NCI-H1694 (cell line): ENCODE measurements at regions not wholly inside any gene's neighbourhood (a gene's known extent, or its start where the extent isn't known, plus 50 kb on each side); places are given as distances from the start of the nearest gene placed in this dataset.

Experiments used
- DNase-seq: peaks from one replicate; lab custom pipeline; 2025; lab: John Stamatoyannopoulos, UW

DNA sequence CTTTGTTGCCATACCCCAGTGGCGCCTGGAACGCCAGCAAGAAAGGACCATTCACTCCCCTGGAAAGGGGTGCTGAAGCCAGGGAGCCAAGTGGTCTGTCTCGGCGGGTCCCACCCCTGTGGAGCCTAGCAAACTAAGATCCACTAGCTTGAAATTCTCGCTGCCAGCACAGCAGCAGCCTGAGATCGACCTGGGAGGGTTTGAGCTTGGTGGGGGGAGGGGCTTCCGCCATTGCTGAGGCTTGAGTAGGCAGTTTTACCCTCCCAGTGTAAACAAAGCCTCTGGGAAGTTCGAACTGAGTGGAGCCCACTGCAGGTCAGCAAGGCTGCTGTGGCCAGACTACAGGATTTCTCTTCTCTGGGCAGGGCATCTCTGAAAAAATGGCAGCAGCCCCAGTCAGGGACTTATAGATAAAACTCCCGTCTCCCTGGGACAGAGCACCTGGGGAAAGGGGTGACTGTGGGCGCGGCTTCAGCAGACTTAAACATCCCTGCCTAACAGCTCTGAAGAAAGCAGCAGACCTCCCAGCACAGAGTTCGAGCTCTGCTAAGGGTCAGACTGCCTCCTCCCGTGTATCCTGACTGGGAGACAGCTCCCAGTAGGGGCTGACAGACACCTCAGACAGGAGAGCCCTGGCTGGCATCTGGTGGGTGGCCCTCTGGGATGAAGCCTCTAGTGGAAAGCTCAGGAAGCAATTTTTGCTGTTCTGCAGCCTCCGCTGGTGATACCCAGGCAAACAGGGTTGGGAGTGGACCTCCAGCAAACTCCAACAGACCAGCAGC, 281.1 kb upstream of the SP4 start:
- DNase-seq = no peak

DNA sequence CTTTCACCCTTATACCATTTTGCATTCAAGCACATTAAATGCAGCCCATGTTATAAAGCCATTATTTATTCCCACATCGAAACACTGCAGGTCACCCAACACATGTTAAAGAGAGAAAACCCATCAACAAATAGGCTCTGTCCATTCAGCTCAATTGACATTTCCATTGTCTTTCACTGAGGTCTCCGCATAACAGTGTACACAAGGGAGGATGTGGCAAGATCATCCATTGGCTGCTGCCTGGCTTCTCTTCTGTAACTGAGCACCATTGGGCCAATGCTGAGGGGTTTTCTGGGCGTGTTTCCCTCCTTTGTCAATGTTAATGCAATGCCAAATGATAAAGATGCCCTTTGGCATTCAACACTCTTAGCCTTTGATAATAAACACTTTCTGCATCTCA, 278.1 kb upstream of the SP4 start:
- no peak for DNase-seq

DNA sequence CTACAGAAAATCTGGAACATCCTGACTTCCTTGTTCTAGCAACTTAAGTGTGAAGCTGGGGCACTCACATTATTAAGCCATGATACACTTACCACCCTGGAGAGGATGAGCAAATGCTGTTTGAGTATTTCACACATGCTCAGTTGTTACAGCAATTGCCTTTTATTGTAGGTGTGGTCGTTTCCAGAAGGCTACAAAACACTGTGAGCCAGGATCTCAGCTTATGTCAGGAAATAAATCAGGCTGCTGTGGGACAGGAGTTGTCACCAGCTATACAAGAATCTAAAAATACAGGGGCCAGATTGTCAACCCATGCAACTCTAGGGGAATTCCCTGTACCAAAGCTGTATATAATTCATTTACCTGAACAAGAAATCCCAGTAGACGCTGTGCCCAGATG, 273.3 kb upstream of the SP4 start:
- DNase-seq = no peak

DNA sequence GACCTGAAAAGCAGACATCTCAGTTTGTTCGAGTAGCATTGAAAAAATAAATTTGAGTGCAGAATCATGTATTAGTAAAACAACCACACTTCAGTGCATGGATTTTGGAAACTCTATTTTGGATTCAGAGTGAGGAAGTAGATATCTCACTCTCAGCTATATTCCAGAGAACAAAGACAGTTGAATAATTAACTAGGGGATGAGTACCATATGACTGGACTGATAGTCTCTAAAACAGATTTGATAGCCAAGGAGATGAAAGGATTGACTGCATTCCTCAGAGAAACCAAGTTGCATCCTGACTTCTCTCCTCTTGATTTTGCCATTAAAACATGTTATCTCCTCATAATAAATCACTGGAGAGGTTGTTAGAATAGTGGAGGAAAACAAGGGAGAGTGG, 268.4 kb upstream of the SP4 start:
- no peak for DNase-seq

DNA sequence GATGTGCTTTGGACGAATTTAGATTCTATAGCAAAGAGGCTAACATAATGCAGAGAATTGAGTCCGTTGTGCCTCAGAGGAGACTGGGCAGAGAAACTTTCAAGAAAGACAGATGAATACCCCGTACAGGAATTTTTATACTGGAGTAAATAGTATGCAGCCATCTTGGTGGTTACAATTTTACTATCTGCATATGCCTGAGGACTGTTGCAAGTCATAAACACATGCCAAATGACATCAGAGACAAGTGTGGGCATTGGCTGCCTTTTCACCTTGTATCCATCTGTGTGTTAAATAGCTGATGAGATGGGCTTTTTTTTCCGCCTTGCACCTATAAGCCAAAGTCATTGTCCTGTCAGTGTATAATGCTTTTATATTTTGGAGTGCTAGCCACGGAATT, 267.5 kb upstream of the SP4 start:
- no peak for DNase-seq

DNA sequence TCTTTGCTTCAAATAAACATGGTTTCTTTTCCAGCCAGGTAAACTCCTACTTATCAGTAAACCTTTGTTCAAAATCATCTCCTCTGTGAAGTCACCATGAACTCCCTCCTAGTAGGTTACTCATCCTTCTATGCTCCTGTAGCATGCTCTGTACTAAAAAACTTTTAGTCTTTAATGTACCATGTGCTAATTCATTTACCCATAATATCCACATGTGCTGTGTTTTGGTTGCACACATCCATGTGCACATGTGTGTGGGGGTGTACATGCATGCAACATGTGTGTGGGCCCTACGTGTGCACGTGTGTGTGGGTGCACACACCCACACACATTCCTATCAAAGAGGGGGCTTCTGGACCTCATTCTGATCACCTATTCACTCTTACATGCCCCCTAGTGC, 259.9 kb upstream of the SP4 start:
- no peak for DNase-seq

DNA sequence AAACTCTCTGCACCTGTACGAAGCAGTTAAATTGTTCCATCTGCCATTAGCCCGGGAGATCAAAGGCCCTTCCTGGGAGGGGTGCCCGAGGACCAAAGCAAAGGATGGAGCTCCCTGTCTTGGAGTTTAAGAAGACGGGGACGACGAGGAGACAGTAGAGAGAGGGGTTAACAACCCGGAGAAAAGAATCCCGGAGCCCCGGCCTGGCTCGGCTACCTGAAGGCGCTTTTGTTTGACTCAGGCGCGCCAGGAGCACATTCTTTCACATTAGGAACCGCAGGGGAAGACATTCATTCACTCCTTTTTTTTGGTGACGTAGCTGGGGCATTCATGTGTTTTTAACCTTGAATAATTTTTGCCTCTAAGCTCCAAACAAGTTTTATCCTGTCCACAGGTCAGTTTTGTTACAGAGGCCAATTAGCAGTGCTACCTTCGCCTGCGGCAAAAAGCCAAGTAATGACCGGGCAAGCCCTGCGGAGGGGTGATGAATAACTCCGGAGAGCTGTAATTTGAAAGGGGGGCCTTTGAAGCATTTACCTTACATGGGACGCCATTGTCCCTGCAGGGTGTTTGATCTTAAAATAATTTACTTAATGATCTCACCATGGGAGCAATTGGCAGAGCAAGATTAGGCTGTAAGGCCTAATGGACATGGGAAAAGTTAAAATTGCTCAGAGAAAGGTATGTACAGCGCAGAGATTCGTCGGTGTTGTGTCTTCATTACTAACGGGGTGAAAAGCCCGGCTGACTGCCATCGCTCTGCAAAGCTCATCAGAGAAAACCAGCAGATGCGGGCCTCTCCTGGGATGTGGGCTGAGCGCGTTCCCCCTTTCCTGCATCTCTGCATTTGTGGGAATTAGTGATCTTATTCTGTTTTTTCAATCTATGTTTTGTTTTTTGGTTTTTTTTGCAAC, 258.0 kb upstream of the SP4 start:
- no peak for DNase-seq

DNA sequence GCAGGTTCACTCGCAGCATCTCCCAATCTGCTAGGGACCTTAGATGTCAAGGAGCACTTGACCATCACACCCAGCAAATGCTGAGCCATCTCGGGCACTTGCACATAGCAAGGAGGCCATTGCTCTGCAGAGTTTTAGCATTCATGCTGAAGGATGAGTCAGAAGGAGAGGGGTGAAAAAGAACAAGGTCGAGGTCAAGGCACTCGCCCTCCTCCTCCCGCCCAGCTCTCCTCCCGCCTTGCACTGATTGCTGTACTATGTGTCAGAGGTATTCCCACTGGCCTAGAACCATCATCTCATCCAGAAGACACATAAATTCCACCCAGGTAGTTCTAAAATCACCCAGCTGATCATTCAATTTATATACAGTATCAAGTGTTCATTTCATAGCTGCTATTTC, 255.1 kb upstream of the SP4 start:
- DNase-seq = no peak

DNA sequence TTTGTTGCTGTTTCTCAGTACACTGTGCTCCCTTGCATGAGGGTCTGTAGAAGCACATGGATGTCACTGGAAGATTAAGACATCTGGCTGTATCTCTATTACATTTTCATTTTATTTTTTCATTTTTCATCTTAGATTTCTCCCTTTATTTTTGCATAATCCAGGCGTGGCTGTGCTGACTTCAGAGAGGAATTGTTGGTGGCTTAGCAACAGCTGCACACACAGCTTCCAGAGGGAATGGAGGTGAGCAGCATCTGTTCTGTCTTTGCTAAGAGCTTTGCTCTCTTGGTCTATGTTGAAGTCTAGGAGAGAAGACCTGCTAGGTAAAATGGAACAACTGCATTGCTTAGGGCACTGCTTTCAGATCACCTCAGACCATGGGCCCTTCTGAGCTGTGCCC, 254.4 kb upstream of the SP4 start:
- no peak for DNase-seq

DNA sequence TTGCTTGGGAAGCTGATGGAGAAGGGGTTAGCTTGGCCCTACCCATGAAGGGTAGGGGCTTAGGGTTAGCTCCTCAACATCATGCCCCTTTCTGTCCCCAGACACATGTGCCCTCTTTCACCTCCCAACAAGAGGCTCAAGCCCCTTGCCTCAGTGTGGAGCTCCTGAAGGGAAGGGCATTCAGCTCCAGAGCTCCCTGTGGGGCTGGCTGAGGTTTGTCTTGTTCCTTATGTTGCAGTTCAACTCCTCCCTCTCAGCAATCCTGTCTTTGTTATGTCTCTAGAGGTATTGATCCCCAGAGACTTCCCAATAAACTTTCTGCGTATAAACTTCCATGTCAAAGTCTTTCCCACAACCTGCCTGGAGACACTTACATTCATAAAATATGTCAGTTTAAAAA, 252.2 kb upstream of the SP4 start:
- no peak for DNase-seq

DNA sequence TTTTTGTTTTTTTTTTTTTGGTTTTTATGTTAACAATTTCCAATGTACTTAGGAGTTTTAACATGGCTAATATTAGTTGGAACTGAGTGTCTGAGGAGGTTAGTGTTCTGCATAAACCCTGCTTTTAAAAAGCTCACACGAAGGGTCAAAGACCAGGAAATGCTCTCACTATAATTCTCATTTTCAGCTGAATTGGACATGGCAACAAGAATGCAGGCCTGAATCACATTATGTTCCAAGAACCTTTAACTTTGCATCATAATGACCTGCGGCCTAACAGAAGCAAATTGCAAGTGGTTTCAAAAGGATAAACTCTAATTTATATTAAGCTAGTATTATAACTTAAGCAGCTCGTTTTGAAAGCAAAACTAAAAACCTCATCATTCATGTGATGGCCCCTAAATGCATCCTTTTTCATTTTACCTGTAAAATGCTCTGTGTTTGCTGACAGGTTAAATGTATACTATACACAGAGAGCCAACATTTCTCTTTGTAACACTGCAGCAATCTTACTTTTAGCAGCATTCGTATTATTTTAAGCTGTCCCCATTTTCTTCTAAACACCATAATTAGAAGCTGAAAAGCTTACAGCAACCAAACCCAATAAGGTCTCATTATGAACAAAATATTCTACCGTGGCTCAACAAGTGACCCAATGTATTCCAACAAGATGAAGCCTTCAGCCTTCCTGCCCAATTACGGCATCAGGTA, 242.8 kb upstream of the SP4 start:
- no peak for DNase-seq

DNA sequence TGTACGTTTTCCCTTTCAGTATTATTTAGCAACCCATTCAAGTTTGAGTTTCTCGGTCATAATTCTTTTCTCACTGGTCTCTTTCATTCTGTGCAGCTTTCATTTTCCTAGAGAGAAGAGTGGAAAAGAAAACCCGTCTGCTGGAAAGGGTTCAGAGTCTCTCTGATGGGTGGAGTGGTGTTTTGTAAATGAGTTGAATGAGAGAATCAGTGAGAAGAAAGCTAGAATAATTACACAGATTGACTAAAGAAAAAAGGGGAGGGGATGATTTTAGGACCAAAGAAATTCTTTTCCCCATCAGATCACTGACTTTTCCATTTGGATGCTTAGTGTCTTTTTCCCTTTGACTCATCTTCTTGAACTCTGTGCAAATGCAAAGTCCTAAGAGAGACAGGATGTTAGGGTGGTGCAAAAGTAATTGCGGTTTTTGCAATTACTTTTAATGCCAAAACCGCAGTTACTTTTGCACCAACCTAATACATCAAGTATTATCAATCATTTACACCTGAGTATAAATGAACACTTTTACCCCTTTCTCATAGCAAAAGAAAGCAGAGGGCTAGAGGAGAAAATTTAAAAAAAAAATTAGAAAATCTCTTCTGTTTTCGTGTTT, 242.1 kb upstream of the SP4 start:
- DNase-seq = no peak

DNA sequence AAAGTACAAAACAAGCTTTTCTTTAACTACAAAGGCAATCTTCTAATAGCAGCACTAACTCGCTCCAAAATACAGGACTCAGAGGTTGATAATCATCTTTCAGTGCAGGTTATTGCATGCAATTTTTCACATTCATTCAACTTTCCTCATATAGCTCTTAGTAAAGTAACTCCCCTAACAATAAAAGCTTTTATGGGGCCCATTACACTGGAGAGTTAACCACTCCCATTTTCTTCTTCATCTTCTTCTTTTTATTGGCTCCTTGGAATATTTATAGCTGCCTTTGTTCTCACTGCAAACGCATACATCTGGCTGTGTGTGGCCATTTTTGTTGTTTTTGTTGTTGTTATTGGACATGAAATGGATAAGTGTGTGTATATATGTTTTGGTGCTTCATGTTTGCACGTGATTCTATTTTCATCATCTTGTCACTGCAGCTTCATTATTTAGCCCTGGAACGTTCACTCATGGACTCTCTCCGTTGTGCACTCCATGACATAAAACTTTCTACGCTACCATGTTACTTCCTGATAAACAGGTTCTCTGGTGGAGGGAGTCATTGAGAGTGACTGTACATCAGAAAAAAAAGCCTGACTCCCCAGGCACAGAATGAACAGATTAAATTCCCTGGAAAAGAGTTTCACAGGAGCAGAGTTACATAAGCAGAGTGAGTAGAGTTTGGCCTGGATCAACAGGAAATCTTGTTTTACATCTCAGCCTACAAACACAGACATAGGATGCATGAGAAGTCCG, 236.4 kb upstream of the SP4 start:
- no peak for DNase-seq

DNA sequence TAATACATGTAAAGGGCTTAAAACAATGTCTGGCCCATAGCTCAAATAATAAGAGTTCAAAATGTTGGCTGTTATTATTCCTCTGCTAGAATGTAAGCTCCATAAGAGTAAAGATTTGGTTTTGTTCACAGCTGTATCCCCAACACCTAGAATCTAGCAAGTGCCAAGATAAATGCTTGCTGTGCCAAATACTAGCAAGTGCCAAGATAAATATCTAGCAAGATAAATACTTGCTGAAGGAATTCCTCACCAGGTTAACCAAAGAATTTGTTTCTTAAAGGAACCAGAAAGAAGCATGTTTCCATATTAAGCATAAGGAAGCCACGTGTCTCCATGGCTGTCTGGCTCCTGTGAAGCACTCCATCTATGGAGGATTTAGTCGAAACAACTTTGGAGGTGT, 235.2 kb upstream of the SP4 start:
- no peak for DNase-seq

DNA sequence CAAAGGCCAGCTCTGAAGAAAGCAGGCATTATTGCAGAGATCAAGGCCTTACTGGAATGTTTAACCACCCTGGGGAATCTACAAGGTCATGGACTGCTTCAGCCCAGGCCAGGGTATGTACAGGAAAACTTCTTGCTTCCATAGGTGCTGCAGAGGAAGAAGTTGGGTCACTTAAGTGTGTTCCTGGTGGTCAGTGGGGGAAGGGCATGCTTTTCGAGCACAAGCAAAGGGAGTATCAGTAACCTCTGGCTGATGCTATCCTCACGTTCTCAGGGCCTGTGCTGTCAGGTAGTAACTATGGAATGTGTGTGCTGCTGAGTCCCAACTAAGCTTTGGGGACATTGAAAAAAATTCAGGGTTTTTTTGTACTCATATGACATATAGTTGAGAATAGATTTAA, 234.0 kb upstream of the SP4 start:
- no peak for DNase-seq

DNA sequence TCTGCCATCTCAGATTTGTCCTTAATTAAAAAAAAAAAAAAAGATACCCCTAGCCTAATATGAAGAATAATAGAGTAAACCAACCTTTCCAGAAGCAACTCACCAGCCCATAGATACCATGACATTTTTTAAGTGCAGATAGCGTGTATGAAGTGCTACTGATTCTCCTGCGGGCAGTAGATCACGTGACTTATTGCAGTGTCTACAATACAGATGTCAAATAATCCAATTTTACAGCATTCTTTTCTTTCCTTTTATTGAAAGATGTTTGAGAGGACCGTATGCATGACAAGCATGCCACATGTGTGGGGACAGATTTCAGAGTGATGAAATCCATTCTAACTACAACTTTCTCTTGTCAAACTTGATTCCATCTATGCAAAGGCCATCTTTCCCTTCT, 232.9 kb upstream of the SP4 start:
- no peak for DNase-seq

DNA sequence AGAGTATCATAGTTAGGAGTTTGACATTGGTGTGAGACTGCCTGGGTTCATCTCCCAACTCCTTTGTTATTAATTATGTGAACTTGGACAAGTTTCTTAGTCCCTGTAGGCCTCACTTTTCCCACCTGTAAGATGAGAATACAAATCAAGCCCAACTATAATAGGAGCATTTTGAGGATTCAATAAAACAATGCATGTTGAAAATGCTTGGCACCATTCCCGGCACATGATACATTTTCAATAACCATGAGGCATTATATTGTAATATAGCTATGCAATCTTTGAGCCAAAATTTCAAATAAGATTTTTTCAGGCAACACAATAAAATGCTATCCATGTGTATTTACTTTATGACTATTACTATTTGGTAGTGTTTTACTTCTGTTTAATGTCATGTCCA, 229.0 kb upstream of the SP4 start:
- no peak for DNase-seq

DNA sequence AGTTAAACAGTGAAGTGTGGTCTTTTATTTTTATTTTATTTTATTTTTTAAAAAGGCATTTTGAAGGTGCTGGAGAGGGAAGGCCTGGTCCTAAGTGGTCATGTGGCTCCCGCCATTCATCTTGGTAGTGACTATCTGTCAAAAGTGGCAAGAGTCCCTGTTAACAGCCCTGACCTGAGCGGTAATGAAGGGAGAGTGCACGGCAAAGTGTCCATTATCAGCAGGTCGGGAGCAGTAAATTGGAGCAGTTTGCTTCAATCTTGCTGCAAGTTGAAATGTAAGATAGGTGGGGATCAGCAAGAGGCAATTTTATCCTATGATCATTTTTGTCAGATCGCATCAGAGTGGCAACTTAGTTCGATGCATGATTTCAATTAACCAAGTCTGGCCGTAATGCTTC, 227.4 kb upstream of the SP4 start:
- no peak for DNase-seq

DNA sequence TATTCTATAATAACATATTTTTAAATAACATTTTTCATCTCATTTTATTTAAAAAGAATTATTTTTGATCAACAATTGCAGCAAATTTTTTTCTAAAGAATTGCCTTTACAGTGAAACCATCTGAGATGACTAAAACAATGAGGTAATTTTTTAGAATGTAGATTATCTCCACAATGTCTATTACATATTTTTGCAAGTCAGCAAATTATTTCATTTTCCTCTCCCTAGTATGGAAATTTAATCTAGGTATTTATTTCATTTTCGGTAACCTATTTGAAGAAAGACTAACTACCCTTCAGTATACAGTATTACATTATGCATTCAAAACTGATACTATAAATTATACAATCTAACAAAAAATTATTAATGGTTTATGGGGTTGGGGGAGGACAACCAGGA, 213.2 kb upstream of the SP4 start:
- DNase-seq = no peak

DNA sequence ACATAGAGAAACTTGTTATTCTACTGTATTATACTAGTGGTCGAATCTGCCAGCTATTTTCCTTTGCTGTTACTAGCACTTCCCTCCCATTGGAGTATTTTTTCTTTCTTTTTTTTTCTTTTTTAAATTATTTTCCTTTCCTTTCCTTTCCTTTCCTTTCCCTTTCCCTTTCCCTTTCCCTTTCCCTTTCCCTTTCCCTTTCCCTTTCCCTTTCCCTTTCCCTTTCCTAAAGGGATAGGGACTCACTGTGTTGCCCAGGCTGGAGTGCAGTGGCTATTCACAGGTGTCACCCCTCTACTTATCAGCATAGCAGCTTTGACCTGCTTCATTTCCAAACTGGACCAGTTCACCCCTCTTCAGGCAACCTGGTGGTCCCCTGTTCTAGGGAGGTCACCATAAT, 212.6 kb upstream of the SP4 start:
- no peak for DNase-seq

DNA sequence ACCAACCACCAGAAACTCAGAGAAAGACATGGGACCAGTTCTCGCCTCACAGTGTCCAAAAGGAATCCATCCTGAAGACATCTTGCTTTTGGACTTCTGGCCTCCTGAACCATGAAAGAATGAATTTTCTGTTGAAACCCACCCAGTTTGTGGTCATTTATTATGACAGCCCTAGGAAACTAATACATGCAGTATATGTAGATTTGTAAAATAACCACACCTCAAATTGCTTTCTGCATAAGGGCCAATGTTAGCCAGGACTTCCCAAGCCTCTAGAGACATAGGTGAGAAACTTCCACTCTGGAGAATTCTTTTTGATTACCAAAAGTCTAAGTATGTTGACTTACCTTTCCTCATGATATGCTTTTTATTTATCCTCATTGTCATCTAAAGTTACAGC, 210.5 kb upstream of the SP4 start:
- DNase-seq = no peak

DNA sequence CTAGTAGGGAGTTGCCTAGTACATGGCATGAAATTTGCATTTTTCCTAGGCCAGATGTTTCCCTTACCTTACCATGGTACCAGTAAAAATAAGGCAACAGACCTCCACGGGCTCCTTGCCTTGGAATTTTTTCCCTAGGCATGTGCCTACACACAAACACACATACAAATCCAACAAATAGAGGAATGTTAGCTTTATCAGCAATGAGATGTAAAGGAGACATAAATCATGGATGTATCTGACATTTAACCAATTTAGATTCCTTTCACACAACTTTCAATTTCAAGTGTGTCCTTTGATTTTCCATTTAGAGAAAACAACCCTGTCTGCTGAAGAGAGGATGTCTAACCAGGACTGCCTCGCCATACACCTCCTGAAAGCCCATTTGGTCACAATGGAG, 209.7 kb upstream of the SP4 start:
- DNase-seq = no peak
